CD4-positive, CD25-positive, alpha-beta regulatory T cell (primary cell): ENCODE measurements at regions not wholly inside any gene's neighbourhood (a gene's known extent, or its start where the extent isn't known, plus 50 kb on each side); places are given as distances from the start of the nearest gene placed in this dataset.
"Not testable (repeated sequence)": the region's sequence is repeated elsewhere in the genome, so short reads cannot be mapped to it uniquely, and the experiment has no call there.

Source experiments
- ATAC-seq, 2 donors: fragments of 150-1000 bp; cut with Tn5 transposase; one replicate each; pipeline ENCODE4 v1.10.0; 2021; ENCODE audit warnings: low read depth in 2 of 2, moderate number of reproducible peaks in 2 of 2, moderate library complexity in 1 of 2
- DNase-seq, 3 donors: peaks; one replicate each; pipeline versions ENCODE4 v3.0.0 to v3.0.0-alpha.2; 2012 to 2022; ENCODE audit warnings: mixed read lengths in 1 of 3
- H3K27ac ChIP-seq: one replicate; pipeline ENCODE4 v1.7.0; 2013; ENCODE audit warnings: mild to moderate bottlenecking, low read length; ENCODE audit not compliant: insufficient read depth, poor library complexity, severe bottlenecking
- H3K27me3 ChIP-seq: one replicate; pipeline ENCODE4 v1.7.0; 2013; ENCODE audit warnings: low read length; ENCODE audit not compliant: control insufficient read depth, insufficient read depth
- H3K36me3 ChIP-seq: one replicate; pipeline ENCODE4 v1.7.0; 2013; ENCODE audit warnings: mild to moderate bottlenecking, low read length, moderate library complexity; ENCODE audit not compliant: control insufficient read depth, insufficient read depth
- H3K4me1 ChIP-seq: 2 replicates; pipeline ENCODE4 v1.7.0; 2013; ENCODE audit warnings: mild to moderate bottlenecking, low read length; ENCODE audit not compliant: insufficient read depth, control insufficient read depth, poor library complexity, severe bottlenecking
- H3K4me3 ChIP-seq: one replicate; pipeline ENCODE4 v1.7.0; 2013; ENCODE audit warnings: low read depth, mild to moderate bottlenecking, low read length, moderate library complexity
- H3K9me3 ChIP-seq, 2 experiments: 1 replicate in 1 of 2; 2 replicates in 1 of 2; pipeline ENCODE4 v1.7.0; 2013; ENCODE audit warnings: low read length in 2 of 2, mild to moderate bottlenecking in 1 of 2, moderate library complexity in 1 of 2; ENCODE audit not compliant: control insufficient read depth in 2 of 2
- H3K27ac Mint-ChIP-seq, 3 donors: one replicate each; pipeline ENCODE4 v1.8.0; 2020 to 2022; ENCODE audit warnings: mild to moderate bottlenecking in 3 of 3, mixed read lengths in 3 of 3, moderate library complexity in 2 of 3
- H3K27me3 Mint-ChIP-seq: one replicate; pipeline ENCODE4 v1.8.0; 2022; ENCODE audit warnings: mild to moderate bottlenecking, mixed read lengths
- H3K36me3 Mint-ChIP-seq: one replicate; pipeline ENCODE4 v1.8.0; 2020; ENCODE audit warnings: mixed read lengths
- H3K4me1 Mint-ChIP-seq, 4 donors: one replicate each; pipeline ENCODE4 v1.8.0; 2020 to 2022; ENCODE audit warnings: mixed read lengths in 4 of 4, mild to moderate bottlenecking in 1 of 4
- H3K4me3 Mint-ChIP-seq, 4 donors: one replicate each; pipeline ENCODE4 v1.8.0; 2020 to 2022; ENCODE audit warnings: mild to moderate bottlenecking in 4 of 4, mixed read lengths in 4 of 4, moderate library complexity in 3 of 4
- H3K9me3 Mint-ChIP-seq, 7 donors: one replicate each; pipeline ENCODE4 v1.8.0; 2020 to 2022; ENCODE audit warnings: mixed read lengths in 7 of 7, mild to moderate bottlenecking in 3 of 7, moderate library complexity in 2 of 7

DNA sequence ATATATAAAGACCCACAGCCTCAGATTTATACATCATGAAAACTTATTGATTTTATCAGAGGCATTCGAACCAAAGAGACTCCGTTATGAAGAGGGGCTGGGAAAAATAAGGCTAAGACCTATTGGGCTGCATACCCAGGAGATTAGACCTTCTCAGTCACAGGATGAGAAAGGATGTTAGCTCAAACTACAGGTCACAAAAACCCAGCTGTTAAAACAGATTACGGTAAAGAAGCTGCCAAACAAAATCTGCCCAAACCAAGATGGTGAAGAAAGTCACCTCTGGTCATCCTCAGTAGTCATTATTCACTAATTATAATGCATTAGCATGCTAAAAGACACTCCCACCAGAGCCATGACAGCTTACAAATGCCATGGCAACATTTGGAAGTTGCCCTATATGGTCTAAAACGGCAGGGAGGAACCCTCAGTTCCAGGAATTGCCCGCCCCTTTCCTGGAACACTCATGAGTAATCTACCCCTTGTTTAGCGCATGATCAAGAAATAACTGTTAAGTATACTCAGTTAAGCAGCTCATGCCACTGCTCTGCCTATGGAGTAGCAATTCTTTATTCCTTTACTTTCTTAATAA lies 362.5 kb upstream of the PCDH15 start:
- no peaks in the 10 kb centered on the region for H3K9me3 ChIP-seq
- no peak overlapping the region for H3K27ac ChIP-seq
- Mint-ChIP-seq H3K9me3 (peaks cover 0 to 9% (median 1%) of the 10 kb centered on the region in 7 donors), H3K4me1 (no peaks in the 10 kb centered on the region), H3K36me3 (no peaks in the 10 kb centered on the region), H3K4me3 (no peak overlapping the region), H3K27me3 (no peaks in the 10 kb centered on the region), H3K27ac (no peak overlapping the region)
- no peaks in the 10 kb centered on the region for H3K4me1 ChIP-seq
- ATAC-seq (no peak), DNase-seq (no peak)
- no peaks in the 10 kb centered on the region for H3K36me3 ChIP-seq
- no peaks in the 10 kb centered on the region for H3K27me3 ChIP-seq
- H3K4me3 ChIP-seq = no peak overlapping the region

DNA sequence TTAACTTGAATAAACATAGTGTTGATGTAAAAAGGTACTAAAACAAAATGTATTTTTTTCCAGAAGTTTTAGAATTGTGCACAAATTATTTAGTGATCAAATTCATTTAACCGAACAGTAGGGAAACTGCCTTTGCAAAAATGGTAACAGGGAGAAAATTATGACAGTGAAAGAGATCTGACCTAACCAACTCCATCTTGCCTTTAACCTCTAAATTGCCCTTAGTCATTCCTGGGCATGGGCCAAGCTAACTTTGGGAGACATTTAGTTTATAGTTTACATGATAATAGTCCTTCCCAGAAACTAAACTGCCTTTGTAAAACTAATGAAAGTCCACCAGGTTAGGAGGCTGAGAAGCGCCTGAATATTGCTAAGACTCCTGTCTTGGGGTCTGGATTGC lies 361.3 kb upstream of the PCDH15 start:
- not testable (repeated sequence) for H3K36me3 Mint-ChIP-seq, H3K27me3 ChIP-seq, H3K4me1 ChIP-seq, H3K9me3 ChIP-seq, DNase-seq, H3K4me1 Mint-ChIP-seq, H3K27ac Mint-ChIP-seq, H3K36me3 ChIP-seq, ATAC-seq, H3K27ac ChIP-seq, H3K27me3 Mint-ChIP-seq, H3K9me3 Mint-ChIP-seq, H3K4me3 Mint-ChIP-seq, H3K4me3 ChIP-seq

DNA sequence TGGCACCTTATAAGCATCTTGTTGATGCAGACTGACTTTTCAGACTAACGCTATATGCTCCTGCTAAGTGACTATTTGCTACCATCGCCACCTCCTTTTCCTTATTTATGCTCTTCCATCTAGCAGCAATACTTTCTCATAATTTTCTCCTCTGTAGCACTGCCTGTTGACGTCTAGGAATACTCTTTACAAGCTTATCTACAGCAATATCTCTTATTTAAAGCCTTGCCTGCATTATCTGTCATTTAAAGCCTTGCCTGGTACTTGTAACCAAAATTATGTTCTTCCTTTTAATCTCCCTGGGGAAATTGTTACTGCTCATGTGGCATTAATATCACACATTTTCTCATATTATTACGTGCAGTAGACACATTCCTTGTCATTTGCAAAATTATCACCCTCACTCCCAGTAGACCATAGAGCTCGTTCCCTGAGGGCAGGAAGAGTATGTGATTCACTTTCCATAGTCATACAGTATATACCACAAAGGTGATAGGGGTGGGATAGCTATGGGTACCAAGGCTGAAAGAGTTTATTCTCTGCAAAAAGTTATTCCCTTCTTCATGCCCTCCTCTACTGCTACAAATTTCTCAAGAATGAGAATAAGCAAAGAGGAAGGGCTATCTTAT lies 359.7 kb upstream of the PCDH15 start:
- no peak for DNase-seq
- no peaks in the 10 kb centered on the region for H3K4me1 Mint-ChIP-seq
- Histone ChIP-seq H3K9me3 (peaks cover 0 to 2% of the 10 kb centered on the region in 2 experiments), H3K4me3 (no peak overlapping the region), H3K4me1 (no peaks in the 10 kb centered on the region), H3K27me3 (no peaks in the 10 kb centered on the region), H3K36me3 (no peaks in the 10 kb centered on the region), H3K27ac (no peak overlapping the region)
- no peak overlapping the region for H3K27ac Mint-ChIP-seq
- no peak for ATAC-seq
- no peaks in the 10 kb centered on the region for H3K36me3 Mint-ChIP-seq
- H3K27me3 Mint-ChIP-seq = no peaks in the 10 kb centered on the region
- peaks cover 0 to 18% (median 1%) of the 10 kb centered on the region in 7 donors for H3K9me3 Mint-ChIP-seq
- no peak overlapping the region for H3K4me3 Mint-ChIP-seq

DNA sequence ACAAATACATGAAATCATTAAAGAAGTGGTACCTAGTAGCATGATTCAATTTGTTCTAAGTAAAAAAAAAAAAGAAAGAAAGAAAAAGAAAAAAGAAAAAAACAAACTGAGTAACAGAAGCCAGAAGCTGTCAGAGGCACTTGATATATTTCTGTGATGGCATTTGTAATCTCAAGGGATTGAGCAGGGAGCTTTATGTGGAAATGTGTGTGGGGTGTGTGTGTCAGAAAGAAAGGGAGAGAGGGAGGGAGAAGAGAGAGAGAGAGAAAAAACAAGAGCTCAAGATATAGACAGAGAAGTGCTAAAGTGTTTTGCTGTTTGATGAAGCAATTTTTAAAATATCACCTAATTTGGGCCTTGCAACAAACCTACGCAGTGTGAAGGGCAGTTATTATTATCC lies 357.6 kb upstream of the PCDH15 start:
- no peak overlapping the region for H3K27ac ChIP-seq

DNA sequence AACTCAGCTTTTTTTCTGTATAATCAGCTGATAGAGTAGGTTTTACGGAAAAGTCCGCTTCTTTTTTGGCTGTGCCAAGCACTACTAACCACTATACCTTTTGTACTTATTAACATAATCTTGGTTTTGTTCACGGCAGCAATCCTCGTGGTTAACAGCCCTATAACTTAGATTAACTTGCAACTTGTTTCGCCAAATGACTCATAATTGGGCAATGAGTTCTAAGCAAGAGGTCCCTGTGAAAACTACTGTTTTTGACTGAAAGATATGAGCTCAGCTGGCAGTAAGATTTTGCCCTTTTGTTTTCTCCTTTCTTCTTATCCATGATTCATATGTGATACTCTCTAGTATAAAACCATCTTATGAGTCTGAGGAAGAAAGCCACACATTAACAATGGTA lies 345.0 kb upstream of the PCDH15 start:
- H3K4me3 ChIP-seq = no peak overlapping the region
- ATAC-seq (no peak), DNase-seq (no peak)
- Mint-ChIP-seq H3K27ac (no peak overlapping the region), H3K4me3 (no peak overlapping the region), H3K4me1 (no peaks in the 10 kb centered on the region), H3K36me3 (no peaks in the 10 kb centered on the region), H3K27me3 (no peaks in the 10 kb centered on the region), H3K9me3 (peaks cover 0 to 7% (median 2%) of the 10 kb centered on the region in 7 donors)
- H3K27ac ChIP-seq = no peak overlapping the region
- no peaks in the 10 kb centered on the region for H3K9me3 ChIP-seq
- H3K27me3 ChIP-seq = no peaks in the 10 kb centered on the region
- H3K36me3 ChIP-seq = no peaks in the 10 kb centered on the region
- no peaks in the 10 kb centered on the region for H3K4me1 ChIP-seq

More for the DNA sequence above, 357.6 kb upstream of the PCDH15 start:
- Histone ChIP-seq H3K4me1 (no peaks in the 10 kb centered on the region), H3K36me3 (no peaks in the 10 kb centered on the region), H3K27me3 (no peaks in the 10 kb centered on the region), H3K9me3 (peaks cover under 1 to 2% of the 10 kb centered on the region in 2 experiments), H3K4me3 (no peak overlapping the region)
- Mint-ChIP-seq H3K9me3 (peaks cover 0 to 20% (median 3%) of the 10 kb centered on the region in 7 donors), H3K27me3 (no peaks in the 10 kb centered on the region), H3K27ac (no peak overlapping the region), H3K36me3 (no peaks in the 10 kb centered on the region), H3K4me3 (no peak overlapping the region), H3K4me1 (no peaks in the 10 kb centered on the region)
- no peak for DNase-seq
- no peak for ATAC-seq

DNA sequence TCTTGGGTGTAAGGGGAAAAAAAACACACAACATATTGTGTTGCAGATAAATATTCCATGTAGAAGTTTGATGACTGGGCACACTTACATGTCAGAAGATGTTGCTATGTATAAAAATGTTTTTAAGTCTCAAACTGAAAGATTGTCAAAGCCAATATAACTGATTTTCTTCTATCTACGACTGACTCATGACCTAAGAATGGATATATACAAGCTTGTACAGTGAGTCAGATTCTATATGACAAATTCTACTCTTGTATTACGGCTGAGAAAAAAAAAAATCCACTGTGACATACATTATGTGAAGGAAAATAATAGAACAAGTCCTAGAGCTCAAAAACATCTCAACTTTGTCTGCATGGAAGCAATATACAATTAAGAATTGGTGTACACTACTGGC lies 343.0 kb upstream of the PCDH15 start:
- no peaks in the 10 kb centered on the region for H3K4me1 Mint-ChIP-seq
- no peaks in the 10 kb centered on the region for H3K27me3 Mint-ChIP-seq
- Histone ChIP-seq H3K4me3 (no peak overlapping the region), H3K27me3 (no peaks in the 10 kb centered on the region), H3K4me1 (no peaks in the 10 kb centered on the region), H3K36me3 (no peaks in the 10 kb centered on the region), H3K27ac (no peak overlapping the region), H3K9me3 (no peaks in the 10 kb centered on the region)
- H3K36me3 Mint-ChIP-seq = no peaks in the 10 kb centered on the region
- no peak overlapping the region for H3K4me3 Mint-ChIP-seq
- peaks cover 0 to 14% (median 4%) of the 10 kb centered on the region in 7 donors for H3K9me3 Mint-ChIP-seq
- no peak overlapping the region for H3K27ac Mint-ChIP-seq
- DNase-seq = no peak
- ATAC-seq = no peak

DNA sequence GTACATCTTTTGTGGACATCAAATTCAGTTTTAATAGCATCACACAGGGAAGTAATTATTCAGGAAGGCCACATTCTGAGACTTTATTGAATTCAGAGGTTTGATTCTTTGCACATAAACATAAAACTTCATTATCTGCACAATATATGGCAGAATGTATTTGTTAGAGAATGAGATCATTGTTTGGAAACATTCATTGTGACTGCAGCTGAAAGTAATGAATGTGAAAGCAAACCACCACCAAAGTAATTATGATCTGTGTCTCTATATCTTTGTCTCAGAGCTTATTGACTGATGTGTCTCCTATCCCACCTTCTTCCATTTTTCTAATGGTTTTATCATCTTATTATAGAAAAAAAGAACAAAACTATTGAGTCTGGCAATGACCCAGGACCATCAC lies 340.9 kb upstream of the PCDH15 start:
- Mint-ChIP-seq H3K27ac (no peak overlapping the region), H3K27me3 (no peaks in the 10 kb centered on the region), H3K4me3 (no peak overlapping the region), H3K9me3 (peaks cover 0 to 11% (median 4%) of the 10 kb centered on the region in 7 donors), H3K4me1 (no peaks in the 10 kb centered on the region), H3K36me3 (no peaks in the 10 kb centered on the region)
- H3K9me3 ChIP-seq = peaks cover 0 to 3% of the 10 kb centered on the region in 2 experiments
- DNase-seq (no peak), ATAC-seq (no peak)
- H3K4me3 ChIP-seq = no peak overlapping the region
- H3K27me3 ChIP-seq = no peaks in the 10 kb centered on the region
- H3K36me3 ChIP-seq = no peaks in the 10 kb centered on the region
- no peak overlapping the region for H3K27ac ChIP-seq
- no peaks in the 10 kb centered on the region for H3K4me1 ChIP-seq

DNA sequence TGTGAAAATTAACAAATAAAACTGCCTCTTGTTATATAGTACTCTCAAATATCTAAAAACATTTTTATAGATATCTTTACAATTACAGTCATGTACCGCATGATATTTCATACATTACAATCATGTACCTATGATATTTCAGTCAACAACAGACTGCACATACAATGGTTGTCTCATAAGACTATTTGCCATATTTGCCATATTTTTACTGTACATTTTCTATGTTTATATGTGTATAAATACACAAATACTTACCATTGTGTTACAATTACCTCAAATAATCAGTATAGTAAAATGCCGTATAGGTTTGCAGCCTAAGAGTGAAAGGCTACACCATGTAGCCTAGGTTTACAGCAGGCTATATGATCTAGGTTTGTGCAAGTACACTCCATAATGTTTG lies 336.0 kb upstream of the PCDH15 start:
- Histone ChIP-seq H3K36me3 (no peaks in the 10 kb centered on the region), H3K27me3 (no peaks in the 10 kb centered on the region), H3K4me3 (no peak overlapping the region), H3K27ac (no peak overlapping the region), H3K9me3 (peaks cover 0 to 3% of the 10 kb centered on the region in 2 experiments), H3K4me1 (no peaks in the 10 kb centered on the region)
- Mint-ChIP-seq H3K27ac (no peak overlapping the region), H3K27me3 (no peaks in the 10 kb centered on the region), H3K4me1 (no peaks in the 10 kb centered on the region), H3K9me3 (peaks cover 3 to 15% (median 6%) of the 10 kb centered on the region in 7 donors), H3K4me3 (no peak overlapping the region), H3K36me3 (no peaks in the 10 kb centered on the region)
- DNase-seq (no peak), ATAC-seq (no peak)
